ENCODE measurements at regions not wholly inside any gene's neighbourhood (a gene's known extent, or its start where the extent isn't known, plus 50 kb on each side); places are given as distances from the start of the nearest gene placed in this dataset.

GRCh38 chr10:2214805-2215204, 477.5 kb upstream of the ADARB2 start:
- Histone ChIP-seq H3K27ac (ENCODE audit: low read depth in 2 of 2, low read length in 2 of 2) (no peak overlapping the region), H3K4me3 (ENCODE audit: low read length in 3 of 3) (no peak overlapping the region), H3K9me3 (ENCODE audit: control insufficient read depth in 2 of 3, insufficient read depth in 1 of 3, low read length in 3 of 3) (no peaks in the 10 kb centered on the region), H3K36me3 (ENCODE audit: control insufficient read depth in 2 of 3, insufficient read depth in 3 of 3, low read length in 3 of 3) (no peaks in the 10 kb centered on the region), H3K27me3 (ENCODE audit: control insufficient read depth, insufficient read depth, low read length) (no peaks in the 10 kb centered on the region), H3K4me1 (ENCODE audit: control insufficient read depth in 2 of 3, insufficient read depth in 2 of 3, low read depth in 1 of 3, low read length in 3 of 3) (no peaks in the 10 kb centered on the region), H3K9ac (ENCODE audit: low read length in 3 of 3) (no peak overlapping the region)
- FAIRE-seq (no peak), DNase-seq (peak in 3 of 5 donors; percentile 43 to 61 (median 59))
- TF ChIP-seq, protein P1, sequence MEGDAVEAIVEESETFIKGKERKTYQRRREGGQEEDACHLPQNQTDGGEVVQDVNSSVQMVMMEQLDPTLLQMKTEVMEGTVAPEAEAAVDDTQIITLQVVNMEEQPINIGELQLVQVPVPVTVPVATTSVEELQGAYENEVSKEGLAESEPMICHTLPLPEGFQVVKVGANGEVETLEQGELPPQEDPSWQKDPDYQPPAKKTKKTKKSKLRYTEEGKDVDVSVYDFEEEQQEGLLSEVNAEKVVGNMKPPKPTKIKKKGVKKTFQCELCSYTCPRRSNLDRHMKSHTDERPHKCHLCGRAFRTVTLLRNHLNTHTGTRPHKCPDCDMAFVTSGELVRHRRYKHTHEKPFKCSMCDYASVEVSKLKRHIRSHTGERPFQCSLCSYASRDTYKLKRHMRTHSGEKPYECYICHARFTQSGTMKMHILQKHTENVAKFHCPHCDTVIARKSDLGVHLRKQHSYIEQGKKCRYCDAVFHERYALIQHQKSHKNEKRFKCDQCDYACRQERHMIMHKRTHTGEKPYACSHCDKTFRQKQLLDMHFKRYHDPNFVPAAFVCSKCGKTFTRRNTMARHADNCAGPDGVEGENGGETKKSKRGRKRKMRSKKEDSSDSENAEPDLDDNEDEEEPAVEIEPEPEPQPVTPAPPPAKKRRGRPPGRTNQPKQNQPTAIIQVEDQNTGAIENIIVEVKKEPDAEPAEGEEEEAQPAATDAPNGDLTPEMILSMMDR (IDR thresholded peaks at IDR 0.05; ENCODE audit: borderline replicate concordance, extremely low read depth, insufficient read depth): no peak
- intact Hi-C loops (cut with DNase I): no loop called here

GRCh38 chr10:2214092-2214491, 476.8 kb upstream of the ADARB2 start:
- no peak for FAIRE-seq
- Histone ChIP-seq H3K9ac (ENCODE audit: low read length in 3 of 3) (no peak overlapping the region), H3K4me1 (ENCODE audit: control insufficient read depth in 2 of 3, insufficient read depth in 2 of 3, low read depth in 1 of 3, low read length in 3 of 3) (no peaks in the 10 kb centered on the region), H3K36me3 (ENCODE audit: control insufficient read depth in 2 of 3, insufficient read depth in 3 of 3, low read length in 3 of 3) (no peaks in the 10 kb centered on the region), H3K27me3 (ENCODE audit: control insufficient read depth, insufficient read depth, low read length) (no peaks in the 10 kb centered on the region), H3K9me3 (ENCODE audit: control insufficient read depth in 2 of 3, insufficient read depth in 1 of 3, low read length in 3 of 3) (no peaks in the 10 kb centered on the region), H3K27ac (ENCODE audit: low read depth in 2 of 2, low read length in 2 of 2) (no peak overlapping the region), H3K4me3 (ENCODE audit: low read length in 3 of 3) (no peak overlapping the region)
- intact Hi-C loops (cut with DNase I): no loop called here
- TF ChIP-seq, protein P1 (IDR thresholded peaks at IDR 0.05; ENCODE audit: borderline replicate concordance, extremely low read depth, insufficient read depth): no peak
- DNase-seq: no peak

GRCh38 chr10:2212244-2212834, 475.0 kb upstream of the ADARB2 start:
- no peak for FAIRE-seq

More at GRCh38 chr10:2212244-2212834, 475.0 kb upstream of the ADARB2 start:
- no peaks in the 10 kb centered on the region for H3K27me3 ChIP-seq (ENCODE audit: control insufficient read depth, insufficient read depth, low read length)
- H3K9me3 ChIP-seq (ENCODE audit: control insufficient read depth in 2 of 3, insufficient read depth in 1 of 3, low read length in 3 of 3): no peaks in the 10 kb centered on the region
- no peak overlapping the region for H3K9ac ChIP-seq (ENCODE audit: low read length in 3 of 3)
- intact Hi-C loops (cut with DNase I): no loop called here
- DNase-seq: no peak
- H3K36me3 ChIP-seq (ENCODE audit: control insufficient read depth in 2 of 3, insufficient read depth in 3 of 3, low read length in 3 of 3): no peaks in the 10 kb centered on the region
- no peaks in the 10 kb centered on the region for H3K4me1 ChIP-seq (ENCODE audit: control insufficient read depth in 2 of 3, insufficient read depth in 2 of 3, low read depth in 1 of 3, low read length in 3 of 3)
- TF ChIP-seq, protein P1 (IDR thresholded peaks at IDR 0.05; ENCODE audit: borderline replicate concordance, extremely low read depth, insufficient read depth): no peak
- no peak overlapping the region for H3K27ac ChIP-seq (ENCODE audit: low read depth in 2 of 2, low read length in 2 of 2)
- no peak overlapping the region for H3K4me3 ChIP-seq (ENCODE audit: low read length in 3 of 3)

Measured in kidney (tissue), 13 donors.